NCI-H345 (cell line): ENCODE measurements at regions not wholly inside any gene's neighbourhood (a gene's known extent, or its start where the extent isn't known, plus 50 kb on each side); places are given as distances from the start of the nearest gene placed in this dataset.

ENCODE experiments used
- DNase-seq: peaks from one replicate; lab custom pipeline; 2025; lab: John Stamatoyannopoulos, UW

- no peak for DNase-seq
Observed at GRCh38 chr1:106676021-106676420, 380.5 kb upstream of the PRMT6 start.

GRCh38 chr1:106677181-106677580 is 379.3 kb upstream of the PRMT6 start:
- DNase-seq: no peak

GRCh38 chr1:106677721-106678120 is 378.8 kb upstream of the PRMT6 start:
- no peak for DNase-seq

GRCh38 chr1:106678279-106679050 is 378.0 kb upstream of the PRMT6 start:
- no peak for DNase-seq

- no peak for DNase-seq
Observed at GRCh38 chr1:106680216-106680615, 376.3 kb upstream of the PRMT6 start.

- peak; percentile 55 for DNase-seq
Observed at GRCh38 chr1:106680776-106681344, 375.6 kb upstream of the PRMT6 start.

GRCh38 chr1:106681939-106682522 is 374.4 kb upstream of the PRMT6 start:
- DNase-seq: no peak

GRCh38 chr1:106688446-106688845 is 368.0 kb upstream of the PRMT6 start:
- DNase-seq: no peak

- DNase-seq: no peak
Observed at GRCh38 chr1:106698660-106699059, 357.8 kb upstream of the PRMT6 start.

- no peak for DNase-seq
Observed at GRCh38 chr1:106699433-106699832, 357.0 kb upstream of the PRMT6 start.

- no peak for DNase-seq
Observed at GRCh38 chr1:106700211-106700610, 356.3 kb upstream of the PRMT6 start.

- DNase-seq: no peak
Observed at GRCh38 chr1:106705971-106706370, 350.5 kb upstream of the PRMT6 start.

- no peak for DNase-seq
Observed at GRCh38 chr1:106717591-106717990, 338.9 kb upstream of the PRMT6 start.

GRCh38 chr1:106721790-106722189 is 334.7 kb upstream of the PRMT6 start:
- no peak for DNase-seq

- DNase-seq: no peak
Observed at GRCh38 chr1:106722466-106722865, 334.0 kb upstream of the PRMT6 start.

GRCh38 chr1:106727171-106727570 is 329.3 kb upstream of the PRMT6 start:
- no peak for DNase-seq

GRCh38 chr1:106746448-106747085 is 309.9 kb upstream of the PRMT6 start:
- DNase-seq: peak; percentile 33

GRCh38 chr1:106747232-106747631 is 309.2 kb upstream of the PRMT6 start:
- DNase-seq: no peak

GRCh38 chr1:106747791-106748190 is 308.7 kb upstream of the PRMT6 start:
- DNase-seq: no peak

- no peak for DNase-seq
Observed at GRCh38 chr1:106748606-106749005, 307.9 kb upstream of the PRMT6 start.

- no peak for DNase-seq
Observed at GRCh38 chr1:106749491-106749890, 307.0 kb upstream of the PRMT6 start.

- DNase-seq: no peak
Observed at GRCh38 chr1:106749906-106750305, 306.6 kb upstream of the PRMT6 start.

- no peak for DNase-seq
Observed at GRCh38 chr1:106751002-106751401, 305.5 kb upstream of the PRMT6 start.
